HG03135 (cell line): ENCODE measurements at regions not wholly inside any gene's neighbourhood (a gene's known extent, or its start where the extent isn't known, plus 50 kb on each side); places are given as distances from the start of the nearest gene placed in this dataset.
A peak's percentile ranks its signal among the peaks of the same experiment; 100 is the strongest.

Experiments
- ATAC-seq: cut with Tn5 transposase; IDR thresholded peaks from one replicate; pipeline ENCODE4 v1.9.1; 2021; ENCODE audit warnings: mild to moderate bottlenecking, moderate library complexity; ENCODE audit not compliant: unreplicated experiment

- no peak for ATAC-seq
Measured at GRCh38 chr3:31210068-31210645, 315.7 kb upstream of the GADL1 start.

- no peak for ATAC-seq
Measured at GRCh38 chr3:31213869-31214486, 318.7 kb upstream of the STT3B start.

- no peak for ATAC-seq
Measured at GRCh38 chr3:31218082-31218481, 314.6 kb upstream of the STT3B start.

- ATAC-seq, result peak; percentile 81
Measured at GRCh38 chr3:31219131-31219843, 313.4 kb upstream of the STT3B start.

GRCh38 chr3:31220431-31220830 is 312.3 kb upstream of the STT3B start:
- ATAC-seq, result no peak

GRCh38 chr3:31223278-31223677 is 309.4 kb upstream of the STT3B start:
- ATAC-seq, result no peak

- no peak for ATAC-seq
Measured at GRCh38 chr3:31224936-31225335, 307.8 kb upstream of the STT3B start.

- no peak for ATAC-seq
Measured at GRCh38 chr3:31225923-31226322, 306.8 kb upstream of the STT3B start.

GRCh38 chr3:31226346-31226745 is 306.4 kb upstream of the STT3B start:
- ATAC-seq, result no peak

- ATAC-seq, result peak; percentile 44
Measured at GRCh38 chr3:31227131-31227562, 305.6 kb upstream of the STT3B start.

GRCh38 chr3:31230425-31231223 is 302.1 kb upstream of the STT3B start:
- peak; percentile 40 for ATAC-seq

GRCh38 chr3:31232055-31233025 is 300.4 kb upstream of the STT3B start:
- ATAC-seq, result no peak

- ATAC-seq, result no peak
Measured at GRCh38 chr3:31234145-31234544, 298.6 kb upstream of the STT3B start.

GRCh38 chr3:31235062-31235700 is 297.5 kb upstream of the STT3B start:
- no peak for ATAC-seq

- ATAC-seq, result no peak
Measured at GRCh38 chr3:31237887-31238286, 294.8 kb upstream of the STT3B start.

- ATAC-seq, result no peak
Measured at GRCh38 chr3:31240013-31240412, 292.7 kb upstream of the STT3B start.

GRCh38 chr3:31240466-31240865 is 292.3 kb upstream of the STT3B start:
- no peak for ATAC-seq

GRCh38 chr3:31240874-31241273 is 291.9 kb upstream of the STT3B start:
- ATAC-seq, result no peak

GRCh38 chr3:31241533-31241932 is 291.2 kb upstream of the STT3B start:
- no peak for ATAC-seq
